Neural cell (in vitro differentiated cells): ENCODE measurements at regions not wholly inside any gene's neighbourhood (a gene's known extent, or its start where the extent isn't known, plus 50 kb on each side); places are given as distances from the start of the nearest gene placed in this dataset.

Experiments used
- H2AFZ ChIP-seq: fragments of 200-600, 300-800 bp; sonication (generic), shearing (Covaris generic); 2 replicates; pipeline ENCODE4 v1.6.0; 2014; ENCODE audit warnings: low read depth, mild to moderate bottlenecking, antibody characterized with exemption, low read length, moderate library complexity
- H3F3A ChIP-seq: fragments of 200-600 bp; shearing (Covaris generic); 2 replicates; pipeline ENCODE4 v1.6.1; 2016; ENCODE audit warnings: mild to moderate bottlenecking, moderate library complexity, mixed read lengths, antibody characterized with exemption, low read length; ENCODE audit not compliant: insufficient read depth, poor library complexity, severe bottlenecking
- H3K27ac ChIP-seq: fragments of 200-600, 300-800 bp; sonication (generic), shearing (Covaris generic); 2 replicates; pipeline ENCODE4 v1.5.1; 2014; ENCODE audit warnings: mild to moderate bottlenecking, low read length, moderate library complexity
- H3K27me3 ChIP-seq: fragments of 300-800, 200-600 bp; sonication (generic), shearing (Covaris generic); 2 replicates; pipeline ENCODE4 v1.6.0; 2014; ENCODE audit warnings: mild to moderate bottlenecking, low read depth, low read length, moderate library complexity; ENCODE audit not compliant: insufficient read depth
- H3K36me3 ChIP-seq: fragments of 300-800, 200-600 bp; sonication (generic), shearing (Covaris generic); 2 replicates; pipeline ENCODE4 v1.5.1; 2014; ENCODE audit warnings: mild to moderate bottlenecking, antibody characterized with exemption, low read length, moderate library complexity; ENCODE audit not compliant: insufficient read depth
- H3K4me2 ChIP-seq: fragments of 300-800, 200-600 bp; sonication (generic), shearing (Covaris generic); 2 replicates; pipeline ENCODE4 v1.6.0; 2014; ENCODE audit warnings: mild to moderate bottlenecking, low read length
- H3K4me3 ChIP-seq: fragments of 300-800, 200-600 bp; sonication (generic), shearing (Covaris generic); 2 replicates; pipeline ENCODE4 v1.5.1; 2014; ENCODE audit warnings: mild to moderate bottlenecking, low read length, moderate library complexity
- H3K79me2 ChIP-seq: fragments of 200-600 bp; shearing (Covaris generic); replicated peaks from 2 replicates; pipeline ENCODE4 v1.6.0; 2014; ENCODE audit warnings: mild to moderate bottlenecking, low read length, moderate library complexity; ENCODE audit not compliant: insufficient read depth
- H3K9ac ChIP-seq: fragments of 300-800, 200-600 bp; sonication (generic), shearing (Covaris generic); 2 replicates; pipeline ENCODE4 v1.6.1; 2016; ENCODE audit warnings: mild to moderate bottlenecking, low read length, mixed read lengths
- H3K9me2 ChIP-seq: fragments of 200-600 bp; shearing (Covaris generic); 2 replicates; pipeline ENCODE4 v1.6.1; 2016; ENCODE audit warnings: mild to moderate bottlenecking, low read length, mixed read lengths; ENCODE audit not compliant: insufficient read depth
- H3K9me3 ChIP-seq: fragments of 200-600, 300-800 bp; sonication (generic), shearing (Covaris generic); 2 replicates; pipeline ENCODE4 v1.6.1; 2016; ENCODE audit warnings: mild to moderate bottlenecking, mixed run types, low read length, moderate library complexity, mixed read lengths
- H4K20me1 ChIP-seq: fragments of 200-600 bp; shearing (Covaris generic); 2 replicates; pipeline ENCODE4 v1.6.1; 2016; ENCODE audit warnings: mild to moderate bottlenecking, mixed run types; ENCODE audit not compliant: insufficient read depth
- CTCF ChIP-seq: fragments of 450-650 bp; IDR thresholded peaks from 2 replicates; pipeline ENCODE4 v1.5.1; 2014; ENCODE audit warnings: antibody characterized with exemption, mild to moderate bottlenecking, moderate library complexity; ENCODE audit not compliant: poor library complexity, severe bottlenecking
- EP300 ChIP-seq: fragments of 450-650 bp; conservative IDR thresholded peaks from 2 replicates; pipeline ENCODE4 v1.6.1; 2014; ENCODE audit warnings: antibody characterized with exemption, mild to moderate bottlenecking, moderate library complexity; ENCODE audit not compliant: poor library complexity, severe bottlenecking
- EZH2 ChIP-seq: fragments of 200-600, 300-800 bp; shearing (Covaris generic), sonication (generic); IDR thresholded peaks from 2 replicates; pipeline ENCODE4 v1.6.1; 2014; ENCODE audit warnings: antibody characterized with exemption, low read length, borderline replicate concordance, mild to moderate bottlenecking; ENCODE audit not compliant: insufficient read depth, poor library complexity, severe bottlenecking
- MXI1 ChIP-seq: fragments of 450-650 bp; conservative IDR thresholded peaks from 2 replicates; pipeline ENCODE4 v1.6.1; 2014; ENCODE audit warnings: antibody characterized with exemption, mild to moderate bottlenecking; ENCODE audit not compliant: poor library complexity, severe bottlenecking
- POLR2AphosphoS5 ChIP-seq: IDR thresholded peaks from 2 replicates; pipeline ENCODE4 v1.6.1; 2012
- RAD21 ChIP-seq: fragments of 450-650 bp; conservative IDR thresholded peaks from 2 replicates; pipeline ENCODE4 v1.6.1; 2014; ENCODE audit warnings: antibody characterized with exemption, mild to moderate bottlenecking, moderate library complexity
- SMC3 ChIP-seq: fragments of 450-650 bp; conservative IDR thresholded peaks from 2 replicates; pipeline ENCODE4 v1.6.1; 2014; ENCODE audit warnings: antibody characterized with exemption, mild to moderate bottlenecking, moderate library complexity; ENCODE audit not compliant: poor library complexity
- TAF1 ChIP-seq: IDR thresholded peaks from 2 replicates; pipeline ENCODE4 v1.6.1; 2012; ENCODE audit warnings: low read depth
- TF ChIP-seq, protein P1 (sequence below): IDR thresholded peaks from 2 replicates; pipeline ENCODE4 v1.6.1; 2012; ENCODE audit warnings: borderline replicate concordance

DNA sequence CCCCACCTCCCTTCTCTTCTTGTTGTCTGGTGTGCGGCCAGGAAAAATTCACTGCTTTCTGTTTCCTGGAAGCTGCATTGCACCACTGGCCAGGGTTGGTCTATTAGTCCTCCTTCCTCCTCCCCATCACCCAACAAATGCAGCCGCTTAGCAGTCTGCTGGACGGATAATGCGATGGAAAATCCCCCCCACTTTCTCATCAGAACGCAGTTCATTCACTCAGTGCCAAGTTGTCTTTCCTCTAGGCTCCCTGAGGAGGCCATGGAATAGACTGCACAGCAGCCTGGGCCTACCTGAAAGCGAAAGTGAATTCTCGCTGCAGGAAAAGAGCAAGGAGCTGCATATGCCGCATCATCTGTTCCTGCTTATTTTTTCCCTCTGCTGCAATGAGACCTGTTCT, 513.6 kb downstream of the METTL15 start:
- Histone ChIP-seq H3K9me2 (no peaks in the 10 kb centered on the region), H2AFZ (no peak overlapping the region), H3K36me3 (no peaks in the 10 kb centered on the region), H3K4me3 (no peak overlapping the region), H3K79me2 (no peaks in the 10 kb centered on the region), H3K4me2 (no peak overlapping the region), H3K9me3 (no peaks in the 10 kb centered on the region), H3F3A (no peaks in the 10 kb centered on the region), H3K27ac (no peak overlapping the region), H4K20me1 (no peaks in the 10 kb centered on the region), H3K27me3 (peaks cover 62% of the 10 kb centered on the region), H3K9ac (no peak overlapping the region)
- TF ChIP-seq CTCF (no peak), EP300 (no peak), EZH2 (no peak), POLR2AphosphoS5 (no peak), SMC3 (no peak), RAD21 (no peak), TAF1 (no peak), MXI1 (no peak)
- TF ChIP-seq, protein P1, sequence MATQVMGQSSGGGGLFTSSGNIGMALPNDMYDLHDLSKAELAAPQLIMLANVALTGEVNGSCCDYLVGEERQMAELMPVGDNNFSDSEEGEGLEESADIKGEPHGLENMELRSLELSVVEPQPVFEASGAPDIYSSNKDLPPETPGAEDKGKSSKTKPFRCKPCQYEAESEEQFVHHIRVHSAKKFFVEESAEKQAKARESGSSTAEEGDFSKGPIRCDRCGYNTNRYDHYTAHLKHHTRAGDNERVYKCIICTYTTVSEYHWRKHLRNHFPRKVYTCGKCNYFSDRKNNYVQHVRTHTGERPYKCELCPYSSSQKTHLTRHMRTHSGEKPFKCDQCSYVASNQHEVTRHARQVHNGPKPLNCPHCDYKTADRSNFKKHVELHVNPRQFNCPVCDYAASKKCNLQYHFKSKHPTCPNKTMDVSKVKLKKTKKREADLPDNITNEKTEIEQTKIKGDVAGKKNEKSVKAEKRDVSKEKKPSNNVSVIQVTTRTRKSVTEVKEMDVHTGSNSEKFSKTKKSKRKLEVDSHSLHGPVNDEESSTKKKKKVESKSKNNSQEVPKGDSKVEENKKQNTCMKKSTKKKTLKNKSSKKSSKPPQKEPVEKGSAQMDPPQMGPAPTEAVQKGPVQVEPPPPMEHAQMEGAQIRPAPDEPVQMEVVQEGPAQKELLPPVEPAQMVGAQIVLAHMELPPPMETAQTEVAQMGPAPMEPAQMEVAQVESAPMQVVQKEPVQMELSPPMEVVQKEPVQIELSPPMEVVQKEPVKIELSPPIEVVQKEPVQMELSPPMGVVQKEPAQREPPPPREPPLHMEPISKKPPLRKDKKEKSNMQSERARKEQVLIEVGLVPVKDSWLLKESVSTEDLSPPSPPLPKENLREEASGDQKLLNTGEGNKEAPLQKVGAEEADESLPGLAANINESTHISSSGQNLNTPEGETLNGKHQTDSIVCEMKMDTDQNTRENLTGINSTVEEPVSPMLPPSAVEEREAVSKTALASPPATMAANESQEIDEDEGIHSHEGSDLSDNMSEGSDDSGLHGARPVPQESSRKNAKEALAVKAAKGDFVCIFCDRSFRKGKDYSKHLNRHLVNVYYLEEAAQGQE = no peak

DNA sequence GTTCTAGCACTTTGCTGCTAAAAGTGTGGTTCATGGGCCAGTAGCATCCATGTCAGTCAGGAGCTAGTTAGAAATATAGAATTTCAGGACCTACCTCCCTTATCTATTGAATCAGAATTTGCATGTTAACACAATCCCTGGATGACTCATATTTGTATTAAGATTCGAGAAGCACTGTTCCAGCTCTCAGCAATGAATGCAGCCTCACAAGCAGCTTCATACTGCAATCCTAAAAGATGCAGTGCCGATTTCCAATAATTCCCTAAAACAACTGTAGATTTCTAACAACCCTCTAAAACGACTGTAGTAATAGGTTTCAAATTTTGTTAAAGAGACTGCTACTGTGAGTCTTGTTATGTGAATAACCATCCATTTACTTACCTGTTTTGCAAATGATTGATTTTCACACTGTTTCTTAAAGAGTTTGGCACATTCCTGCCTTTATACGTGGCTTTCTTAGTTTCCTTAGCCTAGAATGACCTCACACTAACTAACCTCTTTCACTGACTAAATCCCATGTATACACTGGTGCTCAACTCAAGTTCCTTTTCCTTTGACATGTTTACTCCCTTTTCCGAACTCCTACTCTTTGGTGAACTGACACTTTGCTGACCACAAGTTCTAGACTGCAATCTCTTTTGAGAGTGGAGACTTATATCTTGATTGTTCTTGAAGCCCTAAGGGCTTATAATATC, 511.8 kb downstream of the METTL15 start:
- H3K9ac ChIP-seq = no peak overlapping the region
- H3K4me2 ChIP-seq = no peak overlapping the region
- peaks cover 44% of the 10 kb centered on the region for H3K27me3 ChIP-seq
- H3K4me3 ChIP-seq = no peak overlapping the region
- H3K79me2 ChIP-seq = no peaks in the 10 kb centered on the region
- no peaks in the 10 kb centered on the region for H3K9me2 ChIP-seq
- no peak overlapping the region for H2AFZ ChIP-seq
- no peaks in the 10 kb centered on the region for H4K20me1 ChIP-seq
- no peaks in the 10 kb centered on the region for H3K9me3 ChIP-seq
- no peaks in the 10 kb centered on the region for H3F3A ChIP-seq
- no peak overlapping the region for H3K27ac ChIP-seq
- H3K36me3 ChIP-seq = no peaks in the 10 kb centered on the region
- TF ChIP-seq EP300 = no peak
- no peak for TF ChIP-seq CTCF
- TF ChIP-seq POLR2AphosphoS5 = no peak
- no peak for TF ChIP-seq SMC3
- no peak for TF ChIP-seq TAF1
- TF ChIP-seq EZH2 = no peak
- TF ChIP-seq RAD21 = no peak
- no peak for TF ChIP-seq MXI1
- TF ChIP-seq, protein P1 = no peak
